ENCODE measurements at regions not wholly inside any gene's neighbourhood (a gene's known extent, or its start where the extent isn't known, plus 50 kb on each side); places are given as distances from the start of the nearest gene placed in this dataset.

DNA sequence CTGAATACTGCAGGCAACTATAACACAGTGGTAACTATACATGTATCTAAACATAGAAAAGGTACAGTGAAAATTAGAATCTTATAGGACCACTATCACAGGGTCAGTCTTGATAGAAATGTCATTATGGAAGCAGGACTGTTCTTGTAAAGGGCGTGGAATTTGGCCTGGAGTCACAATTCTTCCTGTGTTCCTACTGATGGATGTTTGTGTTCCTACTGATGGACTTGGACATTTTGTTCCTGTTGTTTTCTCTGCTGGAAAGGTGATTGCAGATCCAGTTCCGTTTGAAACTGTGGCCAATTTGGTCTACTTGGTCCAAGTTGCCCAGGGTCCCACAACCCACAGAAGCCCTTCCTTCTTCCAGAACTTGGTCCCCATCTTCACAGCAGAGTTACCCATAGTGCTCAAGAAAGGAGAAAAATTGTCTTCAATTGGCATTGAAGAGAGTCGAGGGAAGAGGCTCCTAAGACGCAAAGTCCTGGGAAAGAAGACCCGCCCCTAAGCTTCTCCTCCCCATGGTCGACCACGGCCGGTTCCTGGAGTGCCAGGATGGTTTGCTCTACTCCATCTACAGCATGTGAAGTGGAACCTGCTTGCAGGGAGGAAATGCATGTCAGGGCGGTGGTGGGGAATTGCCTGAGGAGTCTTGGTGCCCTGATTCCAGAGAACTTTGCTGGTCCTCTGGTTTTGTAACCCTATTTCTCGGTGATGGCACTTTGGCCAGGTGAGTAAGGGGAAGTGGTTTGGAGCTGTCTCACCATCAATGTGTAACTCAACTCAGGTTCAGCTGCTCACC is 102.8 kb upstream of the RAB12 start:
- Mint-ChIP-seq H3K9me3 (peaks cover 0 to 2% of the 10 kb centered on the region in 2 donors), H3K36me3 (ENCODE audit: insufficient read depth) (peaks cover 6% of the 10 kb centered on the region), H3K4me3 (no peak overlapping the region), H3K4me1 (ENCODE audit: low read depth in 2 of 2) (no peaks in the 10 kb centered on the region), H3K27ac (no peak overlapping the region), H3K27me3 (peaks cover 28 to 42% of the 10 kb centered on the region in 2 donors)
- DNase-seq (no peak), ATAC-seq (replicated peaks) (no peak)

- no peak overlapping the region for H3K27ac Mint-ChIP-seq
- no peaks in the 10 kb centered on the region for H3K4me1 Mint-ChIP-seq (ENCODE audit: low read depth in 2 of 2)
- DNase-seq (no peak), ATAC-seq (replicated peaks) (no peak)
- no peak overlapping the region for H3K4me3 Mint-ChIP-seq
- H3K27me3 Mint-ChIP-seq: peaks cover 23 to 36% of the 10 kb centered on the region in 2 donors
- peaks cover 6% of the 10 kb centered on the region for H3K36me3 Mint-ChIP-seq (ENCODE audit: insufficient read depth)
- H3K9me3 Mint-ChIP-seq: peaks cover 0 to 2% of the 10 kb centered on the region in 2 donors
These were observed 101.9 kb upstream of the RAB12 start for GRCh38 chr18:8507361-8507760.

DNA sequence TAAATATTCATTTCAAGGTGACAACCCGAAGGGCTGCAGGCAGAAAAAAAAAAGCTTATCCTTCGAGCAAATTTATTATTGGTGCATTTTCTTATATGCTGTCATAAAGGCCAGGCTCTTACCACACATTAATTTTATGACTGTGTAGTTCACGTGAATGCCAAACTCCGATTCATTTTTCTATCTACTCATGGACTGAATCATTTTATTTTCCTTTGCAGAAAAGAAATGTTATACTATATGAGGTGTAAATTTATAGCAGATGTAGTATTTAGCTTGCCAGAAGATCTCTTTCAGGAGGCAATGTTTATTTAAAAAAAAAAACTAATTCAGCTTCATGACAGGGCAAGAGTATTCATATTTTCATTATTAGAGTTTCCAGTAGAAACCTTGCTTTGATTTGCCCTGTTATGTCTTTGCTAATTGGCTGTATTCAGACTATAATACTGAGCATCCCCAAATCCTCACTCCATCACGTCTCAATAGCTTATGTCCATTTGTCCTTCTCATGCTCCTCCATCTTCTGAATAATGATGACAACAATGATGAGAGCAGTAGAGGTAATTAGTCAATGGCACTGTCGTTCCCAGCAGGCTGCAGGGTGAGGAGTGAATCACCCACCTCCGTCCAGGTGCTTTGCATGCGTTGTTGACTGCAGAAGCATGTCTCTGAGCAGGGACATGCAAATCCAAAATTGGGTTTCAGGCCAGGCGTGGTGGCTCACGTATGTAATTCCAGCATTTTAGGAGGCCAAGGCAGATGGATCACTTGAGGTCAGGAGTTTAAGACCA is 101.1 kb upstream of the RAB12 start:
- Mint-ChIP-seq H3K4me1 (ENCODE audit: low read depth in 2 of 2) (no peaks in the 10 kb centered on the region), H3K36me3 (ENCODE audit: insufficient read depth) (peaks cover 6% of the 10 kb centered on the region), H3K27me3 (peaks cover 22 to 32% of the 10 kb centered on the region in 2 donors), H3K9me3 (peaks cover 0 to 2% of the 10 kb centered on the region in 2 donors), H3K4me3 (no peak overlapping the region), H3K27ac (no peak overlapping the region)
- ATAC-seq (replicated peaks): no peak
- no peak for DNase-seq

DNA sequence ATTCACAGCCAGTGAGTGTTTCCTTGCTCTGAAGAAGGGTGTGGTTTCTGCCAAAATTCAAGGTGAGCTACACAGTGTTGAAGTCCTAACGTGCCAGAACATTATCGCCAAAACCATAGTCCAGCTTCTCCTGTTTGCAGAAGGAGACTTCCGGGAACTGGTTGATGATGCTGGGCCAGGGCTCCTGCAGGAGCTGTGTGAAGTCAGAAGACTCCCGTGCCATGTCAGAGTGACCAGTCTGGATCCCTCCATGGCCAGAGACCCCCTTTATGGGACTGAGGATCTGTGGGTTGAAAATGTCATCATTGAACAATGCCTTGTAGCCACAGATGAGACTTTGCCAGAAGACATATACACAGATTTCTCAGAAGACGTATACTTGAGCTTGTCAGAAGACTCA is 96.0 kb upstream of the RAB12 start:
- Mint-ChIP-seq H3K4me3 (no peak overlapping the region), H3K9me3 (no peaks in the 10 kb centered on the region), H3K36me3 (ENCODE audit: insufficient read depth) (peaks cover 2% of the 10 kb centered on the region), H3K4me1 (ENCODE audit: low read depth in 2 of 2) (no peaks in the 10 kb centered on the region), H3K27ac (no peak overlapping the region), H3K27me3 (peaks cover 9 to 27% of the 10 kb centered on the region in 2 donors)
- ATAC-seq (replicated peaks) (no peak), DNase-seq (no peak)

DNA sequence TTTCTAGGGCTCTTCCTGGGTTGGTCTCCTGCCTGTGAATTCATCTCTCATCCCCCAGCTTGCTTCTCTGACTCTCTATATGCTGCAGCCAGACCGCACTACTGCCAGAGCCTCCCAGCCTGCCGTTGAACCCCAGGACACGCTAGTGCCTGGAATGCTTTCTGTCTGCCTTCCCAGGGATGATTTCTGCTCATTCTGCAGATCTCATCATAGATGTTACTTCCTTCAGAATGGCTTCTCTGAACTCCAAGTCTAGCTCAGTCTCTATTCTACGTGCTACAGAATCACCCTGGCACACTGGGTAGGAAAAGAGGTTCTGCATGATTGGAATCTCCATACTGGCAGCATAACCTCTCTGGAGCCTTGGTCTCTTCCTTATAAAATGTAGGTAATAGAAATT is 94.8 kb upstream of the RAB12 start:
- H3K4me3 Mint-ChIP-seq: no peak overlapping the region

DNA sequence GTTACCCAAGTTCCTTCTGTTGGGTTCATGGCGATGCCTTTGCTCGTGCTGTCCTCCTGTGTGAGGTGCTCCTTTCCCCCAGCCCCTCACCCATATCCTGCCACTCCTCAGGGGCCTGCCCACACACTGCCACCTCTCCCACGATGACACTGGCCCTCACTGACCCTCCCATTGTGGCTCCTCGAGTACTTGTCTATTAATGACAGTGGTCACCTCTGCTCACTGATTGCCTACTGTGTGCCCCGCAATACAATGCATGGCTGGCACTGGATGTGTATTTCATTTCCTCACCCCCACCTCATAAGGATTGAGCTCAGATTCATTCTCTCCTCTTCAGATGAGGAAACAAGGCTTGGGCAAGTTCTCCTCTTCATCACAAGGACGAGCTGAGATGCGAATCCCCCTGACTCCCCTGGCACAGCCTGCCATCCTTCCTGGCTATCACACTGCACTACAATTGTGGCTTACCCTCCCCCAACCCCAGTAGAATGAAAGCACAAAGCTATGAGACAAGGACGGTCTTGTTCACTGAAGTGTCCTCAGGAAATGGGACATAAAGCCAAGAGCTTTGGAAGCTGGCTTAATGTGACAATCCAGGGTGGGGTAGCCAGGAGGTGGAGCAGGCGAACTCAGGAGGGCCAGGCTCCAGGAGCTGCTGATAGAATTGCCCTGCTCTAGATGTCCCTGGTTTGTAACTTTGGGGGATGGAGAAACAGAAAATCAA is 93.9 kb upstream of the RAB12 start:
- DNase-seq: no peak
- Mint-ChIP-seq H3K4me3 (no peak overlapping the region), H3K27ac (no peak overlapping the region), H3K4me1 (ENCODE audit: low read depth in 2 of 2) (no peaks in the 10 kb centered on the region), H3K36me3 (ENCODE audit: insufficient read depth) (no peaks in the 10 kb centered on the region), H3K27me3 (peaks cover 9 to 27% of the 10 kb centered on the region in 2 donors), H3K9me3 (no peaks in the 10 kb centered on the region)
- no peak for ATAC-seq (replicated peaks)

More for the DNA sequence above, 94.8 kb upstream of the RAB12 start:
- DNase-seq: no peak
- no peaks in the 10 kb centered on the region for H3K4me1 Mint-ChIP-seq (ENCODE audit: low read depth in 2 of 2)
- no peaks in the 10 kb centered on the region for H3K36me3 Mint-ChIP-seq (ENCODE audit: insufficient read depth)
- peaks cover 9 to 27% of the 10 kb centered on the region in 2 donors for H3K27me3 Mint-ChIP-seq
- no peak for ATAC-seq (replicated peaks)
- H3K27ac Mint-ChIP-seq: no peak overlapping the region
- no peaks in the 10 kb centered on the region for H3K9me3 Mint-ChIP-seq

GRCh38 chr18:8516371-8517250 is 92.6 kb upstream of the RAB12 start:
- DNase-seq (no peak), ATAC-seq (replicated peaks) (no peak)
- Mint-ChIP-seq H3K4me1 (ENCODE audit: low read depth in 2 of 2) (no peaks in the 10 kb centered on the region), H3K27me3 (peaks cover 9 to 27% of the 10 kb centered on the region in 2 donors), H3K36me3 (ENCODE audit: insufficient read depth) (no peaks in the 10 kb centered on the region), H3K9me3 (no peaks in the 10 kb centered on the region), H3K27ac (no peak overlapping the region), H3K4me3 (no peak overlapping the region)

GRCh38 chr18:8517276-8517675 is 92.0 kb upstream of the RAB12 start:
- no peaks in the 10 kb centered on the region for H3K9me3 Mint-ChIP-seq
- DNase-seq (no peak), ATAC-seq (replicated peaks) (no peak)
- peaks cover 9 to 27% of the 10 kb centered on the region in 2 donors for H3K27me3 Mint-ChIP-seq
- H3K36me3 Mint-ChIP-seq (ENCODE audit: insufficient read depth): no peaks in the 10 kb centered on the region
- H3K4me1 Mint-ChIP-seq (ENCODE audit: low read depth in 2 of 2): no peaks in the 10 kb centered on the region
- H3K4me3 Mint-ChIP-seq: no peak overlapping the region
- H3K27ac Mint-ChIP-seq: no peak overlapping the region

DNA sequence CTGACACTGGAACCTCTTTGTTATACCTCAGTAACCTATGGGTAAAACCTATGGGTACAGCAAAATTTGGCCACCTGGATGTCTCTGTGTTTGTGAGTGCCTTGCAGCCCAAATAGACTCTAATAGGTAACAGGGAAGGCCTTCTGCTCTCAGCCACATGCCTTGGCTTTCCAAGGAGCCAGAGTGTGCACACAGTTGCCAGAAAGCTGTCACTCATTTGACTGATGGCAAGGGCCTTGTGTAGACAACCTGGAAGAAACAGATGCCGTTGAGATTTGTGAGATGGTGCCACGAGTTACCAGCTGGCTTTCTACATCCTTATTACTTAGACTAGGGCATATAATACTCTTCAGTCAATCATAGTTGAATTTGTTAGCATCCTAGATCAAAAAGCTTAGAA is 90.1 kb upstream of the RAB12 start:
- Mint-ChIP-seq H3K36me3 (ENCODE audit: insufficient read depth) (no peaks in the 10 kb centered on the region), H3K27ac (no peak overlapping the region), H3K4me3 (no peak overlapping the region), H3K27me3 (peaks cover 15 to 41% of the 10 kb centered on the region in 2 donors), H3K9me3 (no peaks in the 10 kb centered on the region), H3K4me1 (ENCODE audit: low read depth in 2 of 2) (no peaks in the 10 kb centered on the region)
- no peak for DNase-seq
- ATAC-seq (replicated peaks): no peak

GRCh38 chr18:8520266-8520665 is 89.0 kb upstream of the RAB12 start:
- Mint-ChIP-seq H3K9me3 (no peaks in the 10 kb centered on the region), H3K27ac (no peak overlapping the region), H3K27me3 (peaks cover 24 to 40% of the 10 kb centered on the region in 2 donors), H3K4me3 (no peak overlapping the region), H3K4me1 (ENCODE audit: low read depth in 2 of 2) (no peaks in the 10 kb centered on the region), H3K36me3 (ENCODE audit: insufficient read depth) (no peaks in the 10 kb centered on the region)
- DNase-seq (no peak), ATAC-seq (replicated peaks) (no peak)

GRCh38 chr18:8522756-8523155 is 86.5 kb upstream of the RAB12 start:
- no peak overlapping the region for H3K27ac Mint-ChIP-seq
- H3K36me3 Mint-ChIP-seq (ENCODE audit: insufficient read depth): no peaks in the 10 kb centered on the region
- no peak overlapping the region for H3K4me3 Mint-ChIP-seq
- peaks cover 32 to 47% of the 10 kb centered on the region in 2 donors for H3K27me3 Mint-ChIP-seq
- ATAC-seq (replicated peaks): no peak
- no peak for DNase-seq
- H3K9me3 Mint-ChIP-seq: no peaks in the 10 kb centered on the region
- no peaks in the 10 kb centered on the region for H3K4me1 Mint-ChIP-seq (ENCODE audit: low read depth in 2 of 2)

DNA sequence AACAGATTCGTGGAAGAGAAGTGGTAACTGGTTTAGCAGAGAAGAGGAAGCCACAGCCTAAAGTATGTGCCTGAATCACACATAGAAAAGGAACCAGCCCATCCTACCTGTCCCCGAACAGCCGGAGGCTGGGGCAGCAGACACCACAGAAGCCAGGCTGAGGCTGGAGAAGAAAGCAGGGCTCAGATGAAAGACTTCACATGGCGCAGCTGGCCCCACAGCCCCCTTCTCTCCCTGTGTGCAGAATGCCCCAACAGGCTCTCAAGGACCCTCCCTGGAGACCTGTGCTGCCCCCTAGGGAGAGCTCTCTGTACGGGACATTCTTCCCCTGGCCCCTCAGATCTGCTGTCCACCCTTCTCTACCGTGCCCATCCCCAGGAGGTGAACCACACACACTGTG is 83.5 kb upstream of the RAB12 start:
- no peaks in the 10 kb centered on the region for H3K4me1 Mint-ChIP-seq (ENCODE audit: low read depth in 2 of 2)
- ATAC-seq (replicated peaks): no peak
- H3K27me3 Mint-ChIP-seq: peaks cover 32 to 60% of the 10 kb centered on the region in 2 donors
- H3K4me3 Mint-ChIP-seq: no peak overlapping the region
- peaks cover 6 to 13% of the 10 kb centered on the region in 2 donors for H3K9me3 Mint-ChIP-seq
- H3K27ac Mint-ChIP-seq: no peak overlapping the region
- DNase-seq: no peak
- no peaks in the 10 kb centered on the region for H3K36me3 Mint-ChIP-seq (ENCODE audit: insufficient read depth)

DNA sequence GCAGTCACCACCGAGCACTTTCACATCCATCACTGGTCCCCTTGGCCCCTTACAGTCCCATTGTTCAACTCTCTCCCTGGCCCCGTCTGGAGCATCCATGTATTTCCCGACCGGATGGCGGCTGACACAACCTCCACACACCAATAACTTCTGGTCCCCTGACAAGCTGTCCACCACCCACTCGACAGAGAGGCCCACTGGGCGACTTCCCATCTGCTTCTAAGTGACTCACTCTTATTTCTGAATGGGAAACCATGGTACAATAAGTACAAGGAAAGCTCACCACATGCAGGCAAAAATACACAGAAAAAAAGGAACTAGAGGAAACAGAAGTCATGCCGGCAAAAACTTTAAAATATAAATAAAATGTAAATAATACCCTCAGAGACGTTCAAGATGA is 82.9 kb upstream of the RAB12 start:
- peaks cover 32 to 60% of the 10 kb centered on the region in 2 donors for H3K27me3 Mint-ChIP-seq
- ATAC-seq (replicated peaks) (no peak), DNase-seq (no peak)
- H3K4me1 Mint-ChIP-seq (ENCODE audit: low read depth in 2 of 2): no peaks in the 10 kb centered on the region
- H3K27ac Mint-ChIP-seq: no peak overlapping the region
- no peak overlapping the region for H3K4me3 Mint-ChIP-seq
- H3K36me3 Mint-ChIP-seq (ENCODE audit: insufficient read depth): no peaks in the 10 kb centered on the region
- H3K9me3 Mint-ChIP-seq: peaks cover 9 to 19% of the 10 kb centered on the region in 2 donors
